Peyer's patch (tissue), 4 donors: ENCODE measurements at regions not wholly inside any gene's neighbourhood (a gene's known extent, or its start where the extent isn't known, plus 50 kb on each side); places are given as distances from the start of the nearest gene placed in this dataset.

ENCODE experiments used
- DNase-seq, 3 donors: peaks; one replicate each; pipeline ENCODE4 v3.0.0-alpha.2; 2017 to 2019
- H3K27ac ChIP-seq, 4 donors: fragments of 200-600 bp; sonication (generic); one replicate each; pipeline ENCODE4 v1.5.1; 2016 to 2019
- H3K27me3 ChIP-seq, 2 donors: fragments of 200-600 bp; sonication (generic); one replicate each; pipeline ENCODE4 v1.5.1; 2019
- H3K36me3 ChIP-seq, 3 donors: fragments of 200-600 bp; sonication (generic); one replicate each; pipeline ENCODE4 v1.5.1; 2016 to 2019
- H3K4me1 ChIP-seq, 4 donors: fragments of 200-600 bp; sonication (generic); one replicate each; pipeline ENCODE4 v1.5.1; 2016 to 2019
- H3K4me3 ChIP-seq, 4 donors: fragments of 200-600 bp; sonication (generic); 1 replicate in 3 of 4; 2 replicates in 1 of 4; pipeline ENCODE4 v1.5.1; 2016 to 2019; ENCODE audit warnings: mild to moderate bottlenecking in 1 of 4
- H3K9me3 ChIP-seq, 4 donors: fragments of 200-600 bp; sonication (generic); one replicate each; pipeline ENCODE4 v1.5.1; 2016 to 2019; ENCODE audit warnings: mild to moderate bottlenecking in 1 of 4
- CTCF ChIP-seq, 6 experiments: fragments of 450-650 bp in 4 of 6; fragments of 200-600 bp in 2 of 6; sonication (generic) in 1 of 6; IDR thresholded peaks; one replicate each; pipeline ENCODE4 v1.5.1; 2017 to 2019; ENCODE audit warnings: antibody characterized with exemption in 6 of 6, mild to moderate bottlenecking in 3 of 6, moderate library complexity in 1 of 6
- POLR2A ChIP-seq, 2 donors: fragments of 450-650 bp; IDR thresholded peaks; one replicate each; pipeline ENCODE4 v1.5.1; 2017; ENCODE audit warnings: antibody characterized with exemption in 2 of 2, mild to moderate bottlenecking in 2 of 2, moderate library complexity in 2 of 2

GRCh38 chr3:156763931-156764720 is 62.0 kb upstream of the LEKR1 start:
- no peaks in the 10 kb centered on the region for H3K9me3 ChIP-seq
- no peak overlapping the region for H3K27ac ChIP-seq
- no peak overlapping the region for H3K4me3 ChIP-seq
- H3K36me3 ChIP-seq, result no peaks in the 10 kb centered on the region
- TF ChIP-seq CTCF (IDR thresholded peaks at IDR 0.05), result no peak
- TF ChIP-seq POLR2A (IDR thresholded peaks at IDR 0.05), result no peak
- H3K4me1 ChIP-seq, result no peaks in the 10 kb centered on the region
- H3K27me3 ChIP-seq, result no peaks in the 10 kb centered on the region
- DNase-seq, result no peak

DNA sequence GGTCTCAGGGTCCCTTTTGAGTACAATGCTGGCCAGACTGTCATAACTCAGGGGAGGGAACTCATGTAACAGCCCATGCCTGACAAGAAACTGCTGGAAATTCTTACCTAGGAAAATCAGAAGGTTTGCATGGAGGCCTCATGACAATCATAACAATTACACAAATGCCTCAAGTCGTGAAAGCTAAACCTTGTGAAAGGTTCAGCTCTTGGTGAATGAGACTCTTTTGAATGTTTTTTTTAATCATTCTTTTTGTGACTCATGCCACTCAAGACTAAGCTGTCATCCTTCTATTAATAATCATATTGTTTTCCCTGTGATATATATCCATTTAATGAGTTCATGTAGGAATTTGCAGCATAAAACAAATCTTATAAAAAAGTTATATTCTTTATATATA is 61.4 kb upstream of the LEKR1 start:
- no peak for DNase-seq
- Histone ChIP-seq H3K4me1 (no peaks in the 10 kb centered on the region), H3K4me3 (no peak overlapping the region), H3K36me3 (no peaks in the 10 kb centered on the region), H3K27ac (no peak overlapping the region), H3K27me3 (no peaks in the 10 kb centered on the region), H3K9me3 (no peaks in the 10 kb centered on the region)
- no peak for TF ChIP-seq CTCF (IDR thresholded peaks at IDR 0.05)
- no peak for TF ChIP-seq POLR2A (IDR thresholded peaks at IDR 0.05)

- DNase-seq, result no peak
- H3K36me3 ChIP-seq, result no peaks in the 10 kb centered on the region
- H3K9me3 ChIP-seq, result no peaks in the 10 kb centered on the region
- no peaks in the 10 kb centered on the region for H3K27me3 ChIP-seq
- H3K4me3 ChIP-seq, result no peak overlapping the region
- H3K4me1 ChIP-seq, result no peaks in the 10 kb centered on the region
- H3K27ac ChIP-seq, result no peak overlapping the region
- TF ChIP-seq CTCF (IDR thresholded peaks at IDR 0.05), result no peak
- TF ChIP-seq POLR2A (IDR thresholded peaks at IDR 0.05), result no peak
These were observed 57.8 kb upstream of the LEKR1 start for GRCh38 chr3:156768390-156768789.

GRCh38 chr3:156769721-156770654 is 56.2 kb upstream of the LEKR1 start:
- Histone ChIP-seq H3K36me3 (no peaks in the 10 kb centered on the region), H3K4me1 (no peaks in the 10 kb centered on the region), H3K9me3 (no peaks in the 10 kb centered on the region), H3K4me3 (no peak overlapping the region), H3K27ac (no peak overlapping the region), H3K27me3 (no peaks in the 10 kb centered on the region)
- no peak for DNase-seq
- TF ChIP-seq CTCF (IDR thresholded peaks at IDR 0.05) (no peak), POLR2A (IDR thresholded peaks at IDR 0.05) (no peak)

- TF ChIP-seq CTCF (IDR thresholded peaks at IDR 0.05) (no peak), POLR2A (IDR thresholded peaks at IDR 0.05) (no peak)
- Histone ChIP-seq H3K36me3 (no peaks in the 10 kb centered on the region), H3K9me3 (no peaks in the 10 kb centered on the region), H3K27me3 (no peaks in the 10 kb centered on the region), H3K4me3 (no peak overlapping the region), H3K27ac (no peak overlapping the region), H3K4me1 (no peaks in the 10 kb centered on the region)
- DNase-seq, result no peak
These were observed 55.3 kb upstream of the LEKR1 start for GRCh38 chr3:156770699-156771414.
